ENCODE measurements at regions not wholly inside any gene's neighbourhood (a gene's known extent, or its start where the extent isn't known, plus 50 kb on each side); places are given as distances from the start of the nearest gene placed in this dataset.
A peak's percentile ranks its signal among the peaks of the same experiment; 100 is the strongest.
"Not testable (repeated sequence)": the region's sequence is repeated elsewhere in the genome, so short reads cannot be mapped to it uniquely, and the experiment has no call there.

DNA sequence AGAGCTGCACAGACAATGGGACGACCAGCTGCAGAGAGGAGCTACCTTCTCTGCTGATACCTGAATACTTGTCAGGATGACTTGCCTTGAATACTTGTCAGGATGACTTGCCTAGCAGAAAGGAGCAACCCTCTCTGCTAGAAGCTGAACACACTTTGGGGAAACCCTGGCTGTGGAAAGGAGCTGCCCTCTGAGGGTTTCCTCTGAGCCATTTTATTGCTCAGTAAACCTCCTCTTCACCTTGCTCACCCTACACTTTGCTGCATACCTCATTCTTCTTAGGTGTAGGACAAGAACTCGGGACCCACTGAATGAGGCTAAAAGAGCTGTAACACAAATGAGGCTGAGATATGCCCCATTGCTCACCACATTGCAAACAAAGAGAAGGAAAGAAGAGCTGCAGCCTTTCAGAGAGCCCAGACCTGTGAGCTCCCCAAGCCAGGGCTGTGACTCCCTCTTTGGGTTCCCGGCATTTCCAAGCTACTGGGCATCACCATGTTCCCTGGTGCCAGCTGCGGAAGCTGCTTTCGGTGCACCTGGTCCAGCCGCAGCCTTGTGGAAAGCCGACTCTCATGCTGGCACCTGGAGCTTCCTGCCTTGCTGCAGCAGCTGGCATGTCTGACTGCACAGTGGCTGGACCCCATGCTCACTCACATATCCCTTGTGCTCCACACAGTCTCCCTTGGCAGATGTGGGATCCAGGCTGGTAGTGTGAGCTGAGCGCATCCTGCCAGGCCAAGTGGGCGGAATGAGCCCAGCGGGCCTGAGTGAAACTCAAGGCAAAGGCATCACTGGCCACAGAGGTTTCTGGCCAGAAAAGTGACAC is 106.7 kb upstream of the AHI1 start:
- no peak for DNase-seq (ENCODE audit: low read depth in 2 of 2)

DNA sequence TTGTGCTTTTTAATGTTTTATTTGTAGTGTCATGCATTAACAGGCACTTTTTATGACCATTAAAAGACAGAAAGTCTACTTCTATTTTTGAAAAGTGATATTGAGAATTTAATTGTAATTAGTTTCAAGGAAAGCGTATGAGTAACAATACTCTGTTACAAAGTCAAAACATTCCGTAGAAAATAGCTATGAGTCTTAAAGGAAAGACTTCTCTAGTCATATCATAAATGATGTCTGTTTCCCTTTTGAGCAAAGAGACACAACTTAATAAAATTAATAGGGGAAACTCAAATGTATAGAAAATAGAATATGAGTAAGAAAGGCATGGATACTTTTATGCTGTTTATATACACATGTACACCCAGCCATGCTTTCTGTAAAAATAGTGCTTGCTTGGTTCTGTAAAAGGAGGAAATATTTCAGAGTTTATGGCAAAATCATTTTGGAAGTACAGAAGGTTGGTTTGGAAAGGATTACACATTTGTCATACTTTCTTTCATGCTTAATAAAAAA is 107.8 kb upstream of the AHI1 start:
- no peak for DNase-seq (ENCODE audit: low read depth in 2 of 2)

DNA sequence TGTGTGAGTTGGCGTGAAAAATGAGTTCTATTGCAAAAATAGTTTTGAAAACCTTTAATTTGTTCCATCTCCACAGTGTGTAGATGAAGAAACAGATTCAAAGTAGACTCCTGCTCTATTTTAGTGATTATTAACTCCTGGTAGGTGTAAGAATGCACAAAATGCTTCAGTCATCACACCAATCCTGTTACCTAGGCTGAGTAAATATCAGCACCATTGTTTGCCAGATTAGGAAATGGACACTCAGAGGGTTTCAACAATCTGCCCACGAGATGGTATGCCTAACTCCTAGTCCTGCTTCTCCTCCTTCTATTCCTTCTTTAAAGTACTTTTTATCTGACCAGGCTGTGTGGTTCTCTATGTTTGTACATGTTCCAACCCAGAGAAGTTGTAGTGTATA is 108.9 kb upstream of the AHI1 start:
- peak in 1 of 2 donors; percentile 40 for DNase-seq (ENCODE audit: low read depth in 2 of 2)

DNA sequence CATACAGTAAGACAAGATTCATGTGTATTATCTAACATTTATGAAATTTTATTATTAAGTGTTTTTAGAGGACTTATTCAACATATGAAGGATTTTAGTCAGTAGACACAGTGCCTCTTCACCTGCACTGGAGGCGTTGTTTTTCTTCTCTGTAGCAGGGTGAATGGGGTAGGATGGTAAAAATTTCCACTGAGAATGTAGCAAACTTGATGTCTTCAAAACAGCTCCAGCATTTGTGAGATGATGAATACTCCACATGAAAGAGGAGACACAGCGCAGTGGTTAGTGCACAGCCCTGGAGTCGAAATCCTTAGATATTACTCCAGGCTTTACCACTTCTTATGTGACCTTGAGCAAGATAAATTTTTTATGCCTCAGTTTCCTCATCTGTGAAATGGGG is 110.5 kb upstream of the AHI1 start:
- no peak for DNase-seq (ENCODE audit: low read depth in 2 of 2)

DNA sequence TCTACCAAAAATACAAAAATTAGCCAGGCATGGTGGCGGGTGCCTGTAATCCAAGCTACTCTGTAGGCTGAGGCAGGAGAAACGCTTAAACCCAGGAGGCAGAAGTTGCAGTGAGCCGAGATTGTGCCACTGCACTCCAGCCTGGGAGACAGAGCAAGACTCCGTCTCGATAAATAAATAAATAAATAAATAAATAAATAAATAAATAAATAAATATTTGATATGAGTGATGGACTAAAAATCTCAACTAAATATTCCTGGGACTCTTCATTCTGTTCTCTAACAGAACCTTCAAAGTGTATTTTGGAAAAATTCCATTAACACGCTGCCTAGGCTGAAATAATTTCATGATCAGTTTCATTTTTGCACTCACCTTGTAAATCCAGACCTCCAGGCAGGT is 112.7 kb upstream of the AHI1 start:
- DNase-seq (ENCODE audit: low read depth in 2 of 2) = not testable (repeated sequence)

DNA sequence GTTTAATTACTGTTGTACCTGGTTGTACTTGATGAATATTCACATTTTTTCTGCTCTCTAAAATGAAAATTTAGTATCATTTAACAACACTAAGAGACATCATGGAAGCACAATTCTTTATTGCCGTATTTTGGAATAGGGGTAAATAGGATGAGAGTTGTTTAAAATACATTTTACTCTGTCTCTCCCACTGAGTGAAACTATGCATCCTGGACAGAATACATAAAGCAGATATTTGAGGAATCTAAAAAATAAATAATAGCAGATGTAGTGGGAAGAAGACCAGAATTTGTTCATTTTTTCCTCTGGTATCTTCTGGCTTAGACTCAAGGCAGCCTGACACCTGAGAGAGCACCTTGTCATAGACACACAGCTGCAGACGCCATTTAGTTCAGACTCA is 119.1 kb upstream of the AHI1 start:
- no peak for DNase-seq (ENCODE audit: low read depth in 2 of 2)

DNA sequence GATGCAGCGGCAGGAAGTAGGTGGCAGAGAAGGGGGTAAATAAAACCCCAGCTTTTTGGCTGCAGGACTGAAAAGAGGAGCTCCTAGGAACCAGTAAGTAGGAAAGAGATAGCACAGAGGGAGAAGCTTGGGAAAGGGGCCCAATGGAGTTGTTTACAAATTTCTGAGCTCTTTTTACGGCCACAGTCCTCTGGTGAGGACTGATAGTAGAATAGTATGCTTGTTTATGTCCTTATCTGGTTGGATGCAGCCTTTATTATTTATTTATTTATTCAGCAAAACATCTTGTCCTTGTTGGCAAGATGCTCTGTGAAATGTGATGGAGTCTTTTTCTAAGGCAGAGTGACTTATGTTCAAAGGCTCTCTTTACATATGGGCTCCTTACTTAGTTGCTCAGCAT is 119.7 kb upstream of the AHI1 start:
- DNase-seq (ENCODE audit: low read depth in 2 of 2) = no peak

DNA sequence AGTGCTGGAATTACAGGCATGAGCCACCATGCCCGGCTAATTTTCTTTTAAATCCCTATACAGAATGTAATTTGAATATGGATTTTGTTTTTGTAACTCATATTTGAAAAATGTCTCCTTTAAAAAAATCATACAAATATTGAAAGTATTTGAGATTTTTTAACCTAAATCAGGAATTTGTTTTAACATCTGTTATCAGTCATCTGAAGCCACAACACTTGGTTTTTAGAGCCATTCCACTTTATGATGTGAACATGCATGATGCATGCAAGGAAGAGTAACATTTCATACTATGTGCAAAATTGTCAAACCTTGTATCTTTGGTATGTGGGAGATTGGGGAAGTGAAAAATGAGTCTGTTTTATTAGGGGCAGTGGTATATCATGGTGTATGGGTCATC is 124.5 kb upstream of the AHI1 start:
- no peak for DNase-seq (ENCODE audit: low read depth in 2 of 2)

DNA sequence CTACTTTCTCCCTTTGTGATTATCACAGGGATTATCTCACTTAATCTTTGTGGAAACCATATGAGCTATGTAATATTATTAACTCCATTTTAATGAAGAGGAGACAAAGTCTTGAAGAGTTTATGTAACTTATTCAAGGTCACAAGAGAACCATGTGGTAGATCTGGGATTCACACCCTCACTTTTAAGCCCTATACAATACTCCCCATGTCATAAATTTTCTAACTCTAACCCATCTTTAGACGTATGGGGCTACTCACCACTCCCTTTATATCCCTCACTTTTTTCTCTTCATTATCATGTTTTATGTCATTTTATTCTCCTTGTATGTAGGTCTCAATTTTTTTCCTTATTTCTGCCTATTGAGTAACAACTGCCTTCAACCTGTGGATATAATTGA is 126.4 kb upstream of the AHI1 start:
- DNase-seq (ENCODE audit: low read depth in 2 of 2) = no peak

DNA sequence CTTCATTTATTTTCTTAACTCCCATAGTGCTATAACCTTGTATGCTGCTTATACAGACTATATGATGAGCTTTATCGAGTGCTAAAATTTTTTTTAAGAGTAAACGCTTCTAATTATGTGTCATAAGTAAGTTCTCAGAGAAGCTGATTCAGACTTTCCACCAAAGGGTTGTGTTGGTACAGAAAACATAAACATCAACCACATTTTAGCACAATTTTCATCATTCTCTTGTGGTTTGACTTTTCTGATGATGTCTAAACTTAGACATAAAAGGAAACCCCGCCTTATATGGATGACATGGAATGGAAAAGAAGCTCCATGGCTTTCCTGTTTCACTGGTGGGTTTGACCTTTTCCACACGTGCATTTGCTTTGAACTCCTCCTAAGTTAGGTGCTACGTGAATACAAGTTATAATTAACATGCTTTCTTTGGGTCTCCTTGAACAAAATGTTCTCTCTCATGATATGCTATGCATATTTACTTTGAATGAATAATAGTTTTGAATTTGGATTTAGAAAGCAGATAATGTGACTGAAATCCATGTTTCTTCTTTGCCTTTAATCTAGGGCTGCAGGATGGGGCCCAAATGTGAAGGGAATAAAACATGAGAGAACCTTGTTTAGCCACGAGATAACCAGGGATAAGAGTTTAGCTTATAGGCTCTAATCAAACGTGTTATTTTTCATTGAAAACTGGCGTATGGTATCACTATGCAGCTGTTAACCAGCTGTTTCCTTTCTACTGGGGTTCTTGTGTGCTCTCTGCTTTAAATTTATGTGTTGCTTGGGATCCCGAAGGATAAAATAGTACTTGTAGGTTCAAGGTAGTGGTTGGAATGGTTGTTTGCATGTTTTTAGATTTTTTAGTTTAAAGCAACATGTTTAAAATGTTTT is 127.1 kb upstream of the AHI1 start:
- DNase-seq (ENCODE audit: low read depth in 2 of 2) = peak in 1 of 2 donors; percentile 65

DNA sequence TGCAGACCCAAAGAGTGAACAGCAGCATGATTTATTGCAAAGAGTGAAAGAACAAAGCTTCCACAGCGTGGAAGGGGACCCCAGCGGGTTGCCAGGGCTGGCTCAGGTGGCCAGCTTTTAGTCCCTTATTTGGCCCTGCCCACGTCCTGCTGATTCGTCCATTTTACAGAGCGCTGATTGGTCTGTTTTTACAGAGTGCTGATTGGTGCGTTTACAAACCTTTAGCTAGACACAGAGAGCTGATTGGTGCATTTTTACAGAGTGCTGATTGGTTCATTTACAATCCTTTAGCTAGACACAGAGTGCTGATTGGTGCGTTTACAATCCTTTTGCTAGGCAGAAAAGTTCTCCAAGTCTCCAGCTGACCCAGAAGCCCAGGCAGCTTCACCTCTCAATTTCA is 128.5 kb upstream of the AHI1 start:
- not testable (repeated sequence) for DNase-seq (ENCODE audit: low read depth in 2 of 2)

DNA sequence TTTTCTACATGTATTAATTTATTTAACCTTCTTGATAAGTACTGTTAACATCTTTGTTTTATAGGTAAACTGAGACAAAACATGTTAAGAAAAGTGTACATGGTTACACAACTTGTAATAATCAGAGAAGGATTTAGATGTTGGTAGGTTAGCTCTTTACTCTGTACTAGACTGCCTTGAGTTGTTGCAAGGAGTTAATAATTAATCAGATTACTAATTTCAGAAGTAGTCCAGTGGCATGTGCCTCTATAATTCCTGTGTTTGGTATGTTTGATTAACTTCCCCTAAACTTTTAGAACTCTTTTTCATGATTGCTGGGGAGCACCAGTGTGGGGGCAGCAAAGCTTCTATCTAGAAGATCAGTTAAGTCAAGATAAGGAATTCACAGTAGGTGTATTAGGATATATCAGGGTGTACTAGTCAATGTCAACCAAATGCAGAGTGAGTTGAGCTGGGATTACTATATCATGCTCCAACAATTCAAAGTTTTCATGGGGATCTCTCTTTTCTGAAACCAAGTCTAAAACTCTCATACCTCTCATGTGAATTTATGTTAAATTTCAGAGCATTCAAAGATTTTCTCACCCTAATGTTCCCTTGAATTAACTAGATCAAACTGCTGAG is 129.7 kb upstream of the AHI1 start:
- no peak for DNase-seq (ENCODE audit: low read depth in 2 of 2)

DNA sequence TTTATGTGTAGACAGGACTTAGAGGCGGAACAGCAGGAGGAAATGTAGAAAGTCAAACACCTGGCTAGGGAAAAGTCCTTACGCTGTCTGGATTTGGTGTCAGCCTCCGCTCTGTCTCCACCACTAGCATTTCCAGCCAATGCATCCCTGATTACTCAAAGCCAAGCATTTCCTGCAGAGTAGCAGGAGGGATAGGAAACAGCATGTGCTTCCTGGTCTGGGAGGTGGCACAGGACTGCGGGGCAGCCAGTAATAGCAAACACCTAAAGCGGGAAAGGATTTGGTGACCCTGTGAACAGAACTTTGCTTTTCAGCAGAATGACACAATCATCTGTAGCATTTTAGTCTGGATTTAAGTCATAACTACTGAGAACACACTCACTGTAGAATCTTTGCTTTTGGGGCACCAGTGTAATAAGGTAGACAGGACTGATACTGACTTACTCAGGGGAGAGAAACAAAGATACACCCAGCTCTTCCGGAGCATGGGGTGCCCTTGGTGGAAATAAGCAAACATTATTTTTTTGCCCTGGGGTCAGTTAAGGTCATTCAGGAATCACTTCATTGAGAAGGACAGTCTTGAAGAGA is 133.3 kb upstream of the AHI1 start:
- DNase-seq (ENCODE audit: low read depth in 2 of 2) = peak; percentile 67 to 97

DNA sequence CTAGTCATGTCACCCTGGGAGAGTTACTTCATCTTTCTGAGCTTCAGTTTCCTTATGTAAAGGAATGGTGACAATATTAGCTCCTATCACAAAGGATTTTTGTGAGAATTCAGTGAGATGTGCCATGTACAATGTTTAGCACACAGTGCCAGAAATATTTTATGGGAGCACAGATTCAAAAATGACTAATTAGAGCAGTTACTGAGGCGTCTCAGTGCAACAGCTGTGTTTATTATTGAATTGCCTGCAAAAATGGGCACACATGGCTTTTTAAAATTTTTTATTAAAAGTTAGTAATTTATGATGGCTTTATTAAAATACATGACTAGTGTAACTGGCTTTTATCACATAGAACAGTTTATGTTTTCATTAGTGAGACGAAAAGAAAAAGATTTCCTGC is 134.3 kb upstream of the AHI1 start:
- peak in 1 of 2 donors; percentile 17 for DNase-seq (ENCODE audit: low read depth in 2 of 2)

DNA sequence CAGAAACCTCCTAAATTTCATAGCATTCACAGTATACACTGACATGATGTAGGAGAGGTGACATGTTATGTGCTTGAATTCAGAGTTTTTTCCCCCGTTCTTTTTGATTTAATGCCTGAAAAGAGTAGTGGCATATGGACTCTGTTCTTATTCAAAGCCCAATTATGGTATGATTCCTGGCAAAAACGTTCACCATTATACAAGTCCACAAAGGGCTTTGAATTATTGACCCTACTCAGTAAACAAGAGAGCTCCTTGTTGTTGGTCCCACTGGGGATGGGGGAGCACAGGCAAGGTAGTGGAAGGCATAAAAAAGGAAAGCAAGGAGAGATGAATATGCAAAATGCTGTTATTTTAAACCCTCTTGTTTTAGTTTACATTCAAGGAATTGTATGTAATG is 136.0 kb upstream of the AHI1 start:
- DNase-seq (ENCODE audit: low read depth in 2 of 2) = no peak

DNA sequence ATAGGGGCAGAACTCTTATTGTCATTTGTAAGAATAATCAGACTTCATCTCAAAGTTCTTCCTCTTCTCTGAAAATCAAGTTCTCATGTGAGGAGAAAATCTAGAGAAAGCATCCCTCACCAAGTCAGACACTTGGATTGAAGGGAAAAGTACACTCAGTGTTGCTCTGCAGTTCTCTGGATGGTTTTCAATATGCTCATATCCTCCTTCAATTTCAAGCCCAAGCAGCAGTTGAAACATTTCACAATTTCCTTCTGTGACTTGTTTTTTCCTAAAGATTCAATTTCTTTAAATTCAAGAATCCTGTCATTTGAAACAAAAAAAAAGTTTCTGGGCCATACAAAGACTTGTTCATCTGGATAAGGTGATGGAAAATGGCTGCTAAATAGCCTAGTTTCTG is 140.2 kb upstream of the AHI1 start:
- DNase-seq (ENCODE audit: low read depth in 2 of 2) = no peak

DNA sequence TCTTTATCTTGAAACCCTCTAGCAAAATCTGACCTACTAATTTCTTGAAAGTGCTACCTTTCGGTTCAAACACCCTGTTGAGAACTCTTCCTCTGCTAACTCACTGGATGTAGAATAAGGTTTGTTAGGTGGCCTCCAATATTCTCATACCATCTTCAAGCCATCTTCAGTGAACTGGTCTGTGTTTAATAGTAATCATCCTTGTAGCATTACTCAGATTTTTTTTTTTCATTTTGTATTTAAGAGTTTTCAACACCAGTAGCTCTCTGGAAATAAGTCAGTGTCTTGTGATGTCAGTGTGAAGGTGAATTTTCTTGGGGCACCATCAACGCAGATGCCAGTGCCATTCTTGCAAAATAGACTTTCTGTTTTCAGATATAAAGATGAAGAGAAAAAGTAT is 140.6 kb upstream of the AHI1 start:
- DNase-seq (ENCODE audit: low read depth in 2 of 2) = no peak

DNA sequence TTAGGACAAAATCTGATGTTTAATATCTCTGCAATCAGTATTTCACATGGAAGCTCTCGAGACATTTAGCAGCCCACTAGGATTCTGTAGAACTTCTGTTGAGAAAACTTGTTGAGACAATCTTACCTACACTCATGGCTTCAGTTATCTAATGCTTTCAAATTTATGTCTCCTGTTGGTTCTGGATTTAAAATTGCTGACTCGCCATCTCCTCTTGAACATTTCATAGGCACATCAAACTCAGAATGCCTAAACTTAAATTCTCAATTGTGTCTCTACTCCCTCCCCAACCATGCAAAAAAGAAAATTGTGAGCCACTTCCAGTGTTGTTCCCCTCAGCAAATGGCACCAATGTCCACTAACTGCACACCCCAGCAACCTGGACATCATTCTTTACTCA is 142.5 kb upstream of the AHI1 start:
- no peak for DNase-seq (ENCODE audit: low read depth in 2 of 2)

DNA sequence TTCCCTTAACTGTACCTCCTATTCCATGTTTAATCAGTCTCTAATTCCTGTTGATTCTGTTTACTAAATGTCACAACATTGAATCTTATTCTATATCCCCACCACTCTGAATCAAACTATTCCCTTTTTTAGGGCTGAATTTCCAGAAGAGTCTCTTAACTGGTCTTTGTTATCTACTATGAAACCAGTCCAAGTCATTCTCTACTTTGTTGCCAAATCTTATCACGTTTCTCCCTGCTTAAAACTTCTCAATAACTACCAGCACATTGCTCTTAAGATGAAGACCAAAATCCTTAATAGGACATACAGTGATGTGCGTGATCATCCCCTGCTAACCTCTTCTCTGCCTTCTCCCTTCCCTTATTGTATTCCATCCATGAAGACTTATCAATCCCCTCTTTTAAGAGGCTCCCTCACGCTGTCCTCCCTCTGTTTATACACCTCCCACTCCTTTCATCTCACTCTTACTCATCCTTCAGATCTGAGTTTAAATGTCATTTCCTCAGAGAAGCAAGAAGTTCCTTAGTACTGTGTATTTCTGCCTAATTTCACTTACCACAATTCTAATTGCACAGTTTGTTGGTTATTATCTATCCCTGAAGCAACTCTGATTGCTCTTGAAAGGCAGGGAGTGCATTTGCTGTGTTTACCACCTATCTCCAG is 143.0 kb upstream of the AHI1 start:
- no peak for DNase-seq (ENCODE audit: low read depth in 2 of 2)

DNA sequence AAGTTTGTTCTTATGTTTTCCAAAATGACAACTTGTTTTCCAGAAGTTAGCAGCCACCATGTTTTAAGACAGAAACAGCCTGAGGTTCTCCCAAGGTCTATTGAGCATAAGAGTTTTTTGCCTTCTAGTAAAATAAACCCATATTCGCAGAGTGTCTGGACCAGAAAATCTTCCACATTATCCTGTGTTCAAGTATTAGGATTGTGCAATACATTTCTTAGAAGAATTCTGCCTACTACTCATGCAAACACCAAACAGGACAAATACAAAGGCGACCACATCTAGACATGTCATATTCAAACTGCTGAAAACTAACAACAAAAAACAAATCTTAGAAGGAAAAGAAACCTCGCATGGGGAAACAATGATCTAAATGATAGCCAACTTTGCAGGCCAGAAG is 145.4 kb upstream of the AHI1 start:
- DNase-seq (ENCODE audit: low read depth in 2 of 2) = no peak

DNA sequence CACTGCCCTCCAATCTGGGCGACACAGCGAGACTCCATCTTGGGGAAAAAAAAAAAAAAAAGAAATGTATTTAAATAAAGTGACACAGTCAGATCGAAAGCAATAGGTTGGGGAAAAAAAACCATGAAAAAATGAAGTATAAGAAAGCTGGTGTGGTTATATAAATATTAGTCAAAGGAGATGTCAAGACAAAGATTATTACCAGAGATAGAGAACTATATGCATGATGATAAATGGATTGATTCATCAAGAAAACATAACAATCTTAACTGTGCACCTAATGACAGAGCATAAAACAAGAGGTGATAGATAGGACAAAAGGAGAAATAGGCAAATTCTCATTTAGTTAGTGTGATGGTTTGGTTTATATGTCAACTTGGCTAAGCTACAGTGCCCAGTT is 146.9 kb upstream of the AHI1 start:
- no peak for DNase-seq (ENCODE audit: low read depth in 2 of 2)

All from lung microvascular endothelial cell (primary cell).